Left forelimb (tissue), 1 donor: ENCODE measurements at regions not wholly inside any gene's neighbourhood (a gene's known extent, or its start where the extent isn't known, plus 50 kb on each side); places are given as distances from the start of the nearest gene placed in this dataset.
"Not testable (repeated sequence)": the region's sequence is repeated elsewhere in the genome, so short reads cannot be mapped to it uniquely, and the experiment has no call there.

Source experiments
- DNase-seq: peaks from one replicate; pipeline ENCODE4 v3.0.0-alpha.2; 2018; ENCODE audit warnings: low spot score

DNA sequence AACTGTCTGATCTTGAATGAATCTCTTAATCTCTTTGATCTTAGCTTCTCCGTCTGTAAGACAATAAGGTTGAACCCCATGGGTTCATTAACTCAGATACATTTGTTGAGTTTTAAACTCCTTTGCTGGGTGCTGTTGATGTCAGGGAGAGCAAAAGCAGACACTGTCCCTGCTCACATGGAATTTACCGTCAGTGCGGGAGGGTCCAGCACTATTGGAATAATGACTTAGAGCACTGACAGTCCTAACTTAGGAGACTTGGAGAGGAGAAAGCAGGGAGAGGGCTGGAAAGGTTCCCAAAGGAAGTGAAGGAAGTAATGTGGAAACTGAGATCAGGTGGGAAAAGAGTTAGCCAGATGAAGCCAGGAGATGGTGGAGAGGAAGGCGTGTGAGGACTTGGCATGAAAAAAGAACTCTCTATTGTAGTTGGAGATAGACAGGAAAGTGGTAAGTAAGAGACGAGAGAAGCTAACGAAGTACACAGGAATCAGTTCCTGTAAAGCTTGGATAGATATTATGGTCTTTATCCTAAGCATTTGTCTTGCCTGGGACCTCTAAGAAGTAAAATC is 141.4 kb upstream of the SERTAD2 start:
- no peak for DNase-seq

DNA sequence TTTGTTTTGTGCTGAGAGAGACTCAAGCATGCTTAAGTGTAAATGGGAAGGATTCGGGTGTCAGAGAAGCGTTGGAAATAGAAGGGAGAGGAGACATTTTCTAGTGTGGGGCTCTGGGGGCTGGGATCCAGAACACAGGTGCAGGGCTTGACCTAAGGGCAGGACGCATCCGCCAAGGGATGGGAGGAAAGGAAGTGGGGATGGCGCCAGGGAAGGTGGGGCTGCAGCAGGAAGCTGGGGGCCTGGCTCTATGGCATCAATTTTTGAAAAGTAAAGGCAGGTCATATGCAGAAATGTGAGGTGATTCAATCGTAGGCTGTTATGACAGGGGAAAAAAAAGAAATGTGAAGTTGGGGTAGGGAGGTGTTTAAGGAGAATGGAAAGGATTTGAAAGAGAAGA is 143.2 kb upstream of the SERTAD2 start:
- DNase-seq: no peak

DNA sequence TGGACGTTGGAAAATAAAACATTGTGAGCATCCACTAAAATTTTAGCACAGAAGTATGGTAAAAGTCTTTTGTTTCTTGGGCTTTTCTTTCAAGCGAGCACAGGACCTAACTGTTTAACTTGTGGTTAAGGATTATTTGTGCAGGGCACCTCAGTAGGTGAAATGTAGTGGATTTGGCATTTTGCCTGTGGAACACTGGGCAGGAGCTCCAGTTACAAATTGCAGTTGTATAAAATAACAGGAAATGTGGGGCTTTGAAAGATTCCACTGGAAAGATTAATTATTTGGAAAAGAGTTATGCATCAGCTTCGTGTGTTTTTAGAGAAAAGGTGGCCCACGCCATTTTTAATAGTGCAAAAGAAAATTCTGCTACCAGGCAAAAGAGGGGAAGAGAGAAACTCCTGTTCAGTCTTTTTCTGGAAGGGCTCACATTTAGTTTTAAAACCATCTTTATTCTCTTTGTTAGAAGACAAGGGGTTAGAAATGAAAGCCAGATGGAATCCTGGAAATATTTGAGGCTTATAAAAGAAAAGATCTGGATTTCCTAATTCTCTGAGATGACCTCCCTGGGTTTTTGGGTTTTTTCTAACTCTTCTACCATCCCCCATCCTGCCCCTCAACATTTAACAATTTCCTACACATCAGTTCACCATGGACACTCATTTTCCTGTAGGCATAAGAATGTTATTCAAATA is 144.3 kb upstream of the SERTAD2 start:
- DNase-seq: no peak

DNA sequence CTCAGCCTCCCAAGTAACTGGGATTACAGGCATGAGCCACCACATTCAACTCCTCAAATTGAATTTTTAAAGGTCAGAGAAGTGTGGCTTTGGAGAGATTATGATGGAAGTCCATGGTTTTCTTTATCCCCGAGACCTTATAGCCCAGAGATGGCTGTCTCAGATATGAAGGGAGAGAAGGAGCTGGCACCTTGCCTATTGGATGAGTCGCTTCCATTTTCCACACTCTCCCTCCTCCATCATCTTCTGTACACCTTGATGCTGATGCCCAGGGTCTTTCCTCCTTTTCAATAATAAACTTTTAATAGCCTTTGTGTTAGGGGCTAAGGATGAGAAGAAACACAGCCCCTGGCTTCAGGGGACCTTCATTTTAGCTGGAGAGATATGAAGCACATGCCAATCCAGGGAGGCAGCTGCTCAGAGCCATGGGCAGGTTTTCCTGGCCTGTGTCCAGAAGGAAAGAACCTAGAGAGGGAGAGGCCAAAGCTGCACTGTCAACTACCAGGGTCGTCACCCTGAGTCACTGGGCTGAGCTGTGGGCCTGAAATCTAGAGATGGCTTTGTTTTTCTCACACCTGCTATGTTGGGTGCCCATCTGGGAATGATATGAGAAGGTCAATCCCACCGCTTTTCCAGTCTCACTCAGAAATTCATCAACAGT is 146.0 kb upstream of the SERTAD2 start:
- no peak for DNase-seq

DNA sequence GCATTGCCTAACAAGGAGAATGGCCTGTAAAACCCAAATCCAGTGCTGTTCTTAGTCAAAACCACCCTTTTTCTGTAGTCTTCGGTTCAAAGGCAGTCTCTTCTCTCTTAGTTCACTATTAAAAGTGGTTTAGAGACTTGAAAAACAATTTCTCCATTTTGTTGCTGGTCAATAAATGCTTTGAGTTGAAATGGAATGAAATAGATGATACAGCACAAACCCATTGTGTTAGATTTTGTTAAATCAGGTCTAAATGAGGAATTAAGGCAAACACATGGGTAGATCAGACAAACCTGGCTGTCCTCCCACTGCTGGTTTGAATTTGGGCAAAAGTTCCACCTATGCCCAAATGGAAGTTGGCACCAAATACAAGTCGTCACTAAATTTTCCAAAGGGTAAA is 150.1 kb upstream of the SERTAD2 start:
- DNase-seq: no peak

DNA sequence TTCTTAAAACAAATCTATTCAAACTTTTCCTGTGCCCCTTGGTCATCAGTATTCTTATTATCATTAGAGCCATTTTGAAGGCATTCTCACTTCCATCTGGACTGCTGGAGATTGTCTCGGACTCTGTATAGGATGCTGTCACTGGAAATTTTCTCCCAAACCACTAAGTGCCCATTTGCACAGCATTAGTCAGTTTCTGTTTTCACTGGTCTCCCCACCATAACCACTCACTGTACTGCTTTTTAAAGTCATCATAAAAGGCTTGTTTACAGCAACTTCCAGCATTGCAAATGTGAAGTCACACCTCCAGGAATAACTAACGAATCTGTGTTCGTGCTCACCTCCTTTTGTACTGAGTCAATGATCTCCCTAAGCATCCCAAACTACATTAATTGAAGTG is 150.9 kb upstream of the SERTAD2 start:
- no peak for DNase-seq

DNA sequence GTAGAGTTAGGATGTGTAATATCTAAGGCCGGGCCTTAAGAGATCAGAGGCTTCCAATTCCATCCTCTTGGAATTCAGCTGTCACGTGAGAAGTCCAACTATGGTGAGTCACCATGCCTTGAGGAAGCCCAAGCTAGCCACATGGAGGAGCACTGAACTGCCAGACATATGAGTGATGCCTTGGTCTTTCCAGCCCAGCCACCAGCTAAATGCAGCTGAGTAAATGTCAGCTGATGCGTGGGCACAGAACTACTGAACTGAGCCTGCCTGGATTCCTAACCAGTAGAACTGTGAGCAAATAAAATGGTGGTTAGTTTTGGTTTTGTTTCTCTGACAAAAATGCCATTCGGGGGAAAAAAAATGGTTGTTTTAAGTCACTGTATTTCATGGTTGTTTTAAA is 153.7 kb upstream of the SERTAD2 start:
- DNase-seq: no peak

DNA sequence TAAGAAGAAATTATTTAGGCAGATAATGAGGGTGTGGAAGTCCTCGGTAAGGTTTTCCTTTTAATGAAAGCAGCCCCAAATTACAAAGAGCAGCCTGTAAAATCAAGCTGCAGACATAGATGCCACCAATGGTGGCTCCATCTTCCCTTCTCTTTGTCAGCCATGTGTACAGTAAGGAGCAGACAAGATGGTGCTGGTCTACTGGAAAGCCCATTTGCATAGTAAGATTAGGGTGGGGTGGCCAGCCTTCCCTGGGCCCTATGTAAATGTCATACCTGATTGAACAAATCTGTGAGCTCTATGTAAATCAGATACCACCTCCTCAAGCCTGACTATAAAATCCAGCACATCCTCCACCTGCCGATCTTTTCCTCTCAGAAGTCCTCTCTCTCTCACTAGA is 154.4 kb upstream of the SERTAD2 start:
- DNase-seq: no peak

DNA sequence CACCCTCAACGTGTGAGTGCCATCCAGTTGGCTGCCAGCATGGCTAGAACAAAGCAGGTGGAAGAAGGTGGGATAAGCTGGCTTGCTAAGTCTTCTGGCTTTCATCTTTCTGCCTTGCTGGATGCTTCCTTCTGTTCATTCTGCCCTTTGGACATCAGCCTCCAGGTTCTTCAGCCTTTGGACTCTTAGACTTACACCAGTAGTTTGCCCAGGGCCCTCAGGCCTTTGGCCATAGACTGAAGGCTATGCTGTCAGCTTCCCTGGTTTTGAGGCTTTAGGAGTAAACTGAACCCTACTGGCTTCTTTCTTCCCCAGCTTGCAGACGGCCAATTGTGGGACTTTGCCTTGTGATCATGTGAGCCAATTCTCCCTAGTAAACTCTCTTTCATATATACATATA is 155.0 kb upstream of the SERTAD2 start:
- DNase-seq: no peak

DNA sequence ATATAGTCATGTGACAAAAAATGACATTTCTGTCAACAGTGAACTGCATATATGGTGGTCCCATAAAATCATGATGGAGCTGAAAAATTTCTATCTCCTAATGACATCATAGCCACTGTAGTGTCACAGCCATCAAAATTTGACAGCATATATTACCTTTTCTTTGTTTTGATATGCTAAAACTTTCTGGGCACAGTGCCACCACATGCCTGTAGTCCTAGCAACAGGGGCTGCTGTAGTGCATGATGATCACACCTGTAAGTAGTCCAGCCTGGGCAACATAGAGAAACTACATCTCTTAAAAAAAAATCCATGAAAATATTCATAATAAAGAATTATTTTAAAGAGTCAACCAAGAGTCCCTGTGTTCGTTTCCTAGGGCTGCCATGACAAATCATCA is 155.5 kb upstream of the SERTAD2 start:
- DNase-seq: no peak

DNA sequence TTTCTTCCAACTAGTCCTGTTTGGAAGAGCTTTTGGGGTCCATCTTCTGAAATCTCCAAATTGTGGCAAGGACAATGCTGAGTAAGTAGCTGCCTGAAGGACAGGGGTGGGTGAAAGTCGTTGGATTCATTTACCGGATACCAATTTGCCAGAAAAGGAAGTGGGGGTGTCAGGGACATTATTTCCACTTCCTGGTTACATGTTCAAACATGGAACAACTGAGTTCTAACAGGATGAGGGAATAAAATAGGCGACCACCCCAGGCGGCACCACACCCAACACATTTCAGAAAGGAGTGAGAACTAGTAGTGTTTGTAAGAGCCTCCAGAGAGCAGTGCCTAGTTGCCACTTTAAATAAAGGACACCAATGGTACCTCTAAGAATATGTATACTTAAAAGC is 158.6 kb upstream of the SERTAD2 start:
- no peak for DNase-seq

DNA sequence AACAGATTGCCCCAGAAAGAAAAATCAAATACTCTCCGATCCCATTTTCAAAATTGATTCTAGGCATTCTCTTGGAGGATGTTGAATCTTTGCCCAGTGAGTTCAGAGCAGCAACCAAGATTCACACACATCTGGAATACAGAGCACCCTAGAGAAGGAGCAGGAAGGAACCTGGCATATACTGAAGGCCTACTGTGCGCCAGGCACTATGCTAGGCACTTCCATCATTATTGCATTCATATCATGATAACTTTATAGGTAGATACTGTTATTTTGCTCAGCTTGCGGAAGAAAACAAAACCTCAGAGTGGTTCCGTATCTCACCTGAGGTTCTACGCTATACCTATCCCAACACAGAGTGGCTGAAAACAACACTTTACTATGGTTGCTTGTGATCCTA is 160.3 kb upstream of the SERTAD2 start:
- DNase-seq: no peak

DNA sequence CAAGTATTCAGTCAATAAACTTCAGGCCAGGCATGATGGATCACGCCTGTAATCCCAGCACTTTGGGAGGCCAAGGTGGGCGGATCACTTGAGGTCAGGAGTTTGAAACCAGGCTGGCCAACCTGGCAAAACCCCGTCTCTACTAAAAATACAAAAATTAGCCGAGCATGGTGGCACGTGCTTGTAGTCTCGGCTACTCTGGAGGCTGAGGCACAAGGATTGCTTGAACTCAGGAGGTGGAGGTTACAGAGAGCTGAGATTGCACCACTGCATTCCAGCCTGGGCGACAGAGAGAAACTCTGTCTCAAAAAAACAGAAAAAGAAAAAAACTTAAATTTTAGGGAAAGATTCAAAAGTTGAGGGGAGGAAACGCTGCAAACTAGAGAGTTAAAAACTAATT is 162.8 kb upstream of the SERTAD2 start:
- DNase-seq: not testable (repeated sequence)

DNA sequence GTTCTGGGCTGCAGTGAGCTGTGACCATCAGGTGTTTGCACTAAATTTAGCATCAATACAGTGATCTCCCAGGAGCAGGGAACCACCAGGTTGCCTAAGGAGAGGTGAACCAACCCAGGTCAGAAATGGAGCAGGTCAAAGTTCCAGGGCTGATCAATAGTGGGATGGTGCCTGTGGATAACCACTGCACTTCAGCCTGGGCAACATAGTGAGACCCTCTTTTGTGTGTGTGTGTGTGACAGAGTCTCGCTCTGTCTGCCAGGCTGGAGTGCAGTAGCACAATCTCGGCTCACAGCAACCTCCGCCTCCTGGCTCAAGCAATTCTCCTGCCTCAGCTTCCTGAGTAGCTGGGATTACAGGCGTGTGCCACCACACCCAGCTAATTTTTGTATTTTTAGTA is 163.7 kb upstream of the SERTAD2 start:
- DNase-seq: no peak

DNA sequence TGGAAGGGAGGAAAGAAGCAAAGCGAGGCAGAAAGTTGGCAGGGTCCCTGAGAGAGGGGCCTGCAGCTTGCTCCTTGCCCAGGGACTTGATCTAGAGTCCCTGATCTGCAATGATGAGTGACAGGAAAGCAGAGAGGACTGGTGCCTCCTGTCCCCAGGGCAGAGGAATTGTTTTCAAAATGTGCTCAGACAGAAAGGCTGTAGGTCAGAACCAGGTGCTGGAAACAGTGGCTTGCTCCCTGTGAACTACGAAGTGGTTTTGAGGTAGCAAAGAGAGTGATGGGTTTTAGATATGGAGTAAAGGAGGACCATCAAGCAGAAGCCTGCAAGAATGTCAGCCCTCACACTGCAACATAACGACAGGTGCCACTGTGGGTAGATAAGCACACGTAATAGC is 164.9 kb upstream of the SERTAD2 start:
- DNase-seq: no peak

DNA sequence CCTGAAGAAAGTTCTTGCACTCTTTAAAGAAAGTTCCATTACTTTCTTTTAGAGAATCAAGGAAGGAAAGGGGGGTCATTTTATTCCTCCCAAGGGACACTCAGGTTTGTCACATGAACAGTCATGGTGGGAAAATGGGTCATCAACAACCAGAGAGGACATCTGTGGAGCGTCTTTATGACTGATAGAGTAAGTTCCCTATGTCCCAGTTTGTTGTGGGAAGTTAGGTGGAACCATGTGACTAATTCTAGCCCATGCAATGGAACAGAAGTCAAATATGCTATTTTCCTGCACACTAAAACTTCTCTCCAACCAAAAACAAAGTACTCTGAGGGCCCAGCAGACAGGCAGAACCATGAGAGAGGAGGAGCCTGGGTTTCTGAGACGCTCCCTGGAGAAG is 165.6 kb upstream of the SERTAD2 start:
- no peak for DNase-seq

DNA sequence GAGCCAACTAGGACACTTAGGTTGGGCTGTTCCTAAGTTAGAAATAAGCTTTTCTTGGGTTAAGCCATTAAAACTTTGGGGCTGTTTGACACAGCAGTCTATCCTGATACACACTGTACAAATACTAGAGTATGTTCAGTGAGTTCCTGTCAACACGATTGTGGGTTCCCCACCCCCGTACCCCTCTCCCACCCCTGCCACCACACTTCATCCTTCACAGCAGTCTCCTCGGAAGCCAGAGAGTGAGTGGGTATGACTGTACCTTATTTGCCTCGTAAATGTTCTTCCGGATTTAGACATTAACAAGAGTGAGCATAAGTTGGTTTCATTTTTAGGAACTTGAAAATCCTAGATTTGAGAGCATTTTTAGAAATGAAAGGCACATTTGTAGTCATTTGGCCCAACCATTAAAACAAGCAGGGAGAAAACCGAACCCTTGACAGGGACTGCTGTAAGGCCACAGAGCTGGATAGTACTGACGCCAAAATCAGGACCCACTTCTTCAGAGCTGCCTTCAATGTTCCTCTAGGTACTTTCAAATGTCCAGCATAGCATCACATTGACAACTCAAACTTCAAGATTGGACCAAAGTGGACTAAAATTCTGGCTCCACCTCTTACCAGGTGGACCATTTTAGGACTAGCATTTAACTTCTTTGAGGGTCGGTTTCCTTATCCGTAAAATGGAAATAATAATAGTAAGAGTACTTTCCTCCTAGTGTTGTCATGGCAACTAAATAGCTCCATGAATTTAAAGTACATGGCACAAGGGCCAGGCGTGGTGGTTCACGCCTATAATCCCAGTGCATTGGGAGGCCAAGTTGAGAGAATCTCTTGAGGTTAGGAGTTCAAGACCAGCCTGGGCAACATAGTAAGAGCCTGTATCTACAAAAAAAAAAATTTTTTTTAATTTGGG is 166.3 kb upstream of the SERTAD2 start:
- no peak for DNase-seq

DNA sequence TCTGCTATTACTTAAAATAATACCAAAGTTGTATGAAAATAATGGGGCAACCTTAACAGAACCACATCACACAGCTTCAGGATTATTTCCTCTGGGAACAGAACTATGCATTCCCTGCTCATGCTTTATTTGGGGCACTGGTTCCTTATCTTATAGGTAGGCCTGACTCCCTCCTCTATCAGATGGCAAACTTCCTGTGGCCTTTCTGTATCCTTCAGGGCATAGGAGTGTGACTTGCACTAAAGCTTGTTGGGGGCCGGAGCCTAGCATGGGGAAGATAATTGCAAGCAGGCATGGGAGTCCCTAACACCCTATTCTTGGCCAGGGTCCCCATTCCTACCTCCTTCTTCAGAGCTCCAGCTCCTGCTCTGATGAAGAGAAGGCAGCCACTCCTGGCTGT is 167.2 kb upstream of the SERTAD2 start:
- no peak for DNase-seq

DNA sequence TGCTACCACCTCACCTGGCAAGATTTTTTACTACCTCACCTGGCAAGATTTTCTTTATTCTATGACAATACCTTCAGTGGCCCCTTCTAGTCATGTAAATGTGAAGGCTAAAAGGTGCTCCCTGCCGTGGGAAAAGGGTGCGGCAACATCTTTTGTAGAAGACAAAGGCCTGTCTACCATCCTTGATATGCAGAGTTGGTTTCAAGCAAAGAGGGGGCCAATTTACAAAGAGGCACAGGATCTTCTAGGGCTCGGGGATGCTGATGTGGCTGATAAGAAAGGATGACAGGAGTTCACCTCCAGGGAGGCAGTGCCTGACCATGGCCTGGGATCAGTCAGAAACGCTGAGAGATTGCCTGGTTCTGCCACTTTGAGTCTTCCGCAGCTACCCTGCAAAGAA is 165.4 kb upstream of the SLC1A4 start:
- no peak for DNase-seq

DNA sequence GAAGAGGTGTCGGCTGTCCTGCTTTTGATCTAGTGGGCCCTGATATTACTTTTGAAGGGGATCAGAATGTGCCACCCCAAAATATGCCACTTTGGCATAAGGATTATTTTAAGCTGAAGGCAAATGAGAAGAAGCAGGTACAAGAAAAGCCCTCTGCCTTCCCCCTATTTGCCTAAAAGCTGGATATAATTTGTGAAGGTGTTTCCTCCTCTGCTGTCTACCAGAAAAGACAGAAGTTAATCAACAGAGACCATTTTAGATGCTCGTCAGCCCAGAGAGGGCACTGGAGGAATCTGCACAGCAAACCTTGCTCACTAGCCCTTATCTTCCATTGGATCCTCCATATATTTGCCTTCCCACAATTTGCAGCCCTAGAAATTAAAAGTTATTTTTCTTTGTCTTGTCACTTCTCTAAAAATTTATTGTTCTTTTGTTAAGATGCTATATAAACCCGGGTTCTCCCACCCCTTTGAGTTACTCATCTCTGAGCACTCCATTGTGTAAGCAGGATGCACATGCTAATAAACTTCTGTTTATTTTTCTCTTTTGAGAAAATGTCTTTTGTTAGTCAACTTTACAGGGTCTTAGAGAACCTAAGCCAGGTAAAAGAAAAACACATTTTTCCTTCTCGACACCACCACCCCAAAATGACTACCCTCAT is 163.2 kb upstream of the SLC1A4 start:
- no peak for DNase-seq

DNA sequence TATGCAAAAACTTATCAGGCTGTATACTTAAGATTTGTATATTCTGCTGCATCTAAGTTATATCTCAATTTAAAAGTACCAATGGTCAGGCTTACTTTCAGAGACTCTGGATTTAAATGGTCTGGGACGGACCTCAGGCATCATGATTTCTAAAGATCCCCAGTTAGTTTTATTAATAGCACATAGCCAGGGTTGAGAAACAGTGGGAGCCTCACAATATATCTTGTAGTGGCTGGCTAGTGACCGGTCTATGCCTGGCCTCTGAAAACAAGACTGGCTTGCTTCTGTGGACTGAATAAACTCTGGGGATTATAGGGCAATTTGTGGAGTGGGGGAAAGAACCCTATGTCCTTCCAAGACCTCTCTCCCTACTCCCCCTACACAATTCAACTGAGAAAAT is 162.5 kb upstream of the SLC1A4 start:
- DNase-seq: no peak

DNA sequence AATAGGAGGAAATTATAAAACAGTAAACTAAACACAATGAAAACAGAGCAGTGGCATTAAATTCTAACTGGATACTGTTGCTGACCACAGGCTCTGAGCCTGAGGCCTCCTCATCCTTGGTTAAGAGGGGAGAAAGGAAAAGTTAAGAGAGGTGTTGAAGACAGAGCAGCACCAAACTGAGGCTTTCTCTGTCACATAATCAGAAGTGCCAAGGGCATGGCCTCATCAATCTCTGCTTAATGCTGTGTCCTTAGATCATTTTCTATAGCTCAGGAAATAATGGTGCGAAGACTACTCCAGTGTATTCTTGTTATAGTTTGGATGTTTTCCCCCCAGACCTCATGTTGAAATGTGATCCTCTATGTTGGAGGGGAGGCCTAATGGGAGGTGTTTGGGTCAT is 160.9 kb upstream of the SLC1A4 start:
- no peak for DNase-seq
